ENCODE measurements at regions not wholly inside any gene's neighbourhood (a gene's known extent, or its start where the extent isn't known, plus 50 kb on each side); places are given as distances from the start of the nearest gene placed in this dataset.
"Not testable (repeated sequence)": the region's sequence is repeated elsewhere in the genome, so short reads cannot be mapped to it uniquely, and the experiment has no call there.

DNA sequence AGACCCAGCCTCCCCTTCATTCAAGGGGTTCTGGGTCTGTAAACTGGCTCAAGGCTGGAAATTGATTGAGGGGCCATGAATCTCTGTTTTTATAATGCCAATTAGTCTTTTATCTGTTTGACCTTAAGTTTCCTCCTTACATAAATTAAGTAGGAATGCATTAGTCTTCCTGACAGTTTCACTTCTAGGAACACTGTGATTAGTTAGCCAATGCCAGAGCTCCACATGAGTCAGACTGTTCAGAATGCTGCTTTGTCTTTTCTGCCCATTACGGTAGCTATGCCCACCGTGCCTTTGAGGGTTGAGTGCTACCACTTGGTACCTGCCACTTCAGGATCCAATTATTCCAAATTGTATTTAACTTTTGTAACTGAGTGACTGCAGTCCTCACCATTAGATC lies 76.8 kb upstream of the XKR3 start:
- TF ChIP-seq, protein P1, sequence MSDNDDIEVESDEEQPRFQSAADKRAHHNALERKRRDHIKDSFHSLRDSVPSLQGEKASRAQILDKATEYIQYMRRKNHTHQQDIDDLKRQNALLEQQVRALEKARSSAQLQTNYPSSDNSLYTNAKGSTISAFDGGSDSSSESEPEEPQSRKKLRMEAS (IDR thresholded peaks at IDR 0.05; ENCODE audit: low read depth, low read length), result not testable (repeated sequence)
- TF ChIP-seq, protein P2, sequence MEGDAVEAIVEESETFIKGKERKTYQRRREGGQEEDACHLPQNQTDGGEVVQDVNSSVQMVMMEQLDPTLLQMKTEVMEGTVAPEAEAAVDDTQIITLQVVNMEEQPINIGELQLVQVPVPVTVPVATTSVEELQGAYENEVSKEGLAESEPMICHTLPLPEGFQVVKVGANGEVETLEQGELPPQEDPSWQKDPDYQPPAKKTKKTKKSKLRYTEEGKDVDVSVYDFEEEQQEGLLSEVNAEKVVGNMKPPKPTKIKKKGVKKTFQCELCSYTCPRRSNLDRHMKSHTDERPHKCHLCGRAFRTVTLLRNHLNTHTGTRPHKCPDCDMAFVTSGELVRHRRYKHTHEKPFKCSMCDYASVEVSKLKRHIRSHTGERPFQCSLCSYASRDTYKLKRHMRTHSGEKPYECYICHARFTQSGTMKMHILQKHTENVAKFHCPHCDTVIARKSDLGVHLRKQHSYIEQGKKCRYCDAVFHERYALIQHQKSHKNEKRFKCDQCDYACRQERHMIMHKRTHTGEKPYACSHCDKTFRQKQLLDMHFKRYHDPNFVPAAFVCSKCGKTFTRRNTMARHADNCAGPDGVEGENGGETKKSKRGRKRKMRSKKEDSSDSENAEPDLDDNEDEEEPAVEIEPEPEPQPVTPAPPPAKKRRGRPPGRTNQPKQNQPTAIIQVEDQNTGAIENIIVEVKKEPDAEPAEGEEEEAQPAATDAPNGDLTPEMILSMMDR (IDR thresholded peaks at IDR 0.05; ENCODE audit: low read depth, low read length), result not testable (repeated sequence)
- not testable (repeated sequence) for TF ChIP-seq POLR2A (IDR thresholded peaks at IDR 0.05; ENCODE audit: extremely low read depth, insufficient read length); MYC (IDR thresholded peaks at IDR 0.05; ENCODE audit: low read depth, low read length)

Measured in NB4 (cell line).